GM21737 (cell line): ENCODE measurements at regions not wholly inside any gene's neighbourhood (a gene's known extent, or its start where the extent isn't known, plus 50 kb on each side); places are given as distances from the start of the nearest gene placed in this dataset.

Experiments
- ATAC-seq: cut with Tn5 transposase; IDR thresholded peaks from one replicate; pipeline ENCODE4 v1.9.1; 2021; ENCODE audit warnings: mild to moderate bottlenecking, moderate library complexity; ENCODE audit not compliant: unreplicated experiment

- no peak for ATAC-seq
Measured at GRCh38 chr3:72135636-72136035, 350.7 kb upstream of the PROK2 start.

GRCh38 chr3:72134989-72135451 lies 350.1 kb upstream of the PROK2 start:
- ATAC-seq: no peak

- no peak for ATAC-seq
Measured at GRCh38 chr3:72133329-72134011, 348.5 kb upstream of the PROK2 start.

- no peak for ATAC-seq
Measured at GRCh38 chr3:72131899-72132298, 347.0 kb upstream of the PROK2 start.

- no peak for ATAC-seq
Measured at GRCh38 chr3:72130565-72130964, 345.6 kb upstream of the PROK2 start.

GRCh38 chr3:72129501-72130094 lies 344.6 kb upstream of the PROK2 start:
- ATAC-seq: no peak

- ATAC-seq: no peak
Measured at GRCh38 chr3:72128921-72129320, 344.0 kb upstream of the PROK2 start.

GRCh38 chr3:72127844-72128243 lies 342.9 kb upstream of the PROK2 start:
- no peak for ATAC-seq

- no peak for ATAC-seq
Measured at GRCh38 chr3:72127224-72127612, 342.3 kb upstream of the PROK2 start.

GRCh38 chr3:72126441-72127223 lies 341.7 kb upstream of the PROK2 start:
- ATAC-seq: no peak

- ATAC-seq: no peak
Measured at GRCh38 chr3:72123908-72124441, 339.0 kb upstream of the PROK2 start.

- peak; percentile 58 for ATAC-seq
Measured at GRCh38 chr3:72120806-72121778, 336.1 kb upstream of the PROK2 start.

GRCh38 chr3:72120039-72120438 lies 335.1 kb upstream of the PROK2 start:
- no peak for ATAC-seq

GRCh38 chr3:72118628-72119027 lies 333.7 kb upstream of the PROK2 start:
- no peak for ATAC-seq

GRCh38 chr3:72116226-72116625 lies 331.3 kb upstream of the PROK2 start:
- no peak for ATAC-seq

GRCh38 chr3:72115307-72115706 lies 330.4 kb upstream of the PROK2 start:
- no peak for ATAC-seq

- ATAC-seq: no peak
Measured at GRCh38 chr3:72114773-72115172, 329.8 kb upstream of the PROK2 start.

GRCh38 chr3:72113964-72114363 lies 329.0 kb upstream of the PROK2 start:
- ATAC-seq: no peak

GRCh38 chr3:72113564-72113963 lies 328.6 kb upstream of the PROK2 start:
- ATAC-seq: no peak

GRCh38 chr3:72112435-72112834 lies 327.5 kb upstream of the PROK2 start:
- no peak for ATAC-seq
